NCI-H2107 treated with DMSO at 0.1 percent for 48 hours (cell line): ENCODE measurements at regions not wholly inside any gene's neighbourhood (a gene's known extent, or its start where the extent isn't known, plus 50 kb on each side); places are given as distances from the start of the nearest gene placed in this dataset.
"Not testable (repeated sequence)": the region's sequence is repeated elsewhere in the genome, so short reads cannot be mapped to it uniquely, and the experiment has no call there.

Experiments
- DNase-seq: peaks from one replicate; lab custom pipeline; 2025; ENCODE audit not compliant: unreplicated experiment; lab: John Stamatoyannopoulos, UW

DNA sequence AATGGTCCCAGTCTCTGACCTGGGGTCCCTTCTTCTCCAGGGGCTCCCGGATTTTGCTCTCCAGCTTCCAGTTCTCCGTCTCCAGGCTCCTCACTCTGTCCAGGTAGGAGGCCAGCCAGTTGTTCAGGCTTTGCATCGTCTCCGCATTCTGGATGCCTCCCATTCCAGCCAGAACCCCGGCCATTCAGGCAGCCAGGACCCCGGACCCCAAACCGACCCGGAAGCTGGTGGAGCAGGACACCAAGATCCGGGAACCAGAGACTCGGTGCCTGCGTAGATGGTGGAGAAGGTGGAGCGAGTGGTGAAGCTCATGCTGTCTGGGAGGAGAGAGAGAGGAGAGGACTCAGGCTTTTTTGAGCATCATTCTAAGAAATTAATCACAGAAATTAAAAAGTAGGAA is 572.4 kb upstream of the NCAM2 start:
- DNase-seq, result no peak

DNA sequence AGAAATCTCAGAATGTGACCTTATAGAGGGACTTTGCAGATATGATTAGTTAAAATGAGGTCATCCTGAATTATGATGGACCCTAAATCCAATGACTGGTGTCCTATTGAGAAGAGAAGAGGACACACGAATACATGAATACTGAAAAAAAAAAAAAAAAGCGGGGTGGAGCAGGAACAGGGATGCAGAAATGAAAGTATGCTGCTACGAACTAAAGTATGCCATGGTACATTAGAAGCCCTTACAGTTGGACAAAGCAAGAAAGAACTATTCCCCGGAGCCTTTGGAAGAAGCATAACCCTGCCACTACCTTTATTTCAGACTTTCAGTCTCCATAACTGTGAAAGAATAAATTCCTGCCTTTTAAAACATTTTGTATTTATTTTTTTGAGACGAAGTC is 557.9 kb upstream of the NCAM2 start:
- DNase-seq, result no peak

DNA sequence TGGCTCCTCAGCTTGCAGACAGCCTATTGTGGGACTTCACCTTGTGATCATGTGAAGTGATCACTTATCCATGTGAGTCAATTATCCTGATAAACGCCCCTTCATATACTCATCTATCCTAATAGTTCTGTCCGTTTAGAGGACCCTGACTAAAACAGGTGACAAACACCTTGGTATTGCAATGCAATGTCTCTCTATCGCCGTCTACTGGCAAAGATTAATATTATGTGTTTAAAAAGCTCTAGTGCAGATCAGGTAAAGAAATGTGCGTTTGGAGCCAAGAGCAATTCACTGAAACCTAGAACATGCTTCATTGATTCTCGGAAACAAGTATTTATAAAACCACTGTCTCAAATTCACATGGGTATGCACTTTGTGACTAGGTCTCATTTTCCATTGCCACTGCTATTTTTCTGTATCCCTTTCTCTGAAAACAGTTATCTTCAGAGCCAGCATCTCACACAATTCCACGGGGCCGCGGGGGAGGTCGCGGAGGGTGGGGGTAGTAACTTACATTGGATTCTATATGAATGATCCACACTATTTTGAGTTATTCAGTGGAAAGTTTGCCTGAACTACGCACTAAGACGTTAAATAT is 554.6 kb upstream of the NCAM2 start:
- DNase-seq, result peak; percentile 20

DNA sequence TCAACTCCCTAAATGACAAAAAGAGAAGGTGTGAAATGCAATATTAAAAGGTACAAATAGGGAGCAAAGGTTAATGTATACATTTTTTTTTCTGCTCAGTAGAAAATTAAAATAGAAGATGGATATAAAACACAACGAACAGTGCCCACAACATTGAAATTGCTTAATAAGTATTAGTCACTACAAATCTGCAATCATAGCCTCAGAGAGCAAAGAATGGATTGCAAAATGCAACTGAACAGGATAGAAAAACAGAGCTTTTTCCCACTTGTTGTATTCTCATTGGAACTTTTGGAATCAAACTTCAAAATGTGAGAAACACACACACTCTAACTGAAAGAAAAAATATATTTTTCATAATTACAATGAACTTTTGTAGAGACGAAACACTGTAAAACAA is 552.2 kb upstream of the NCAM2 start:
- no peak for DNase-seq

DNA sequence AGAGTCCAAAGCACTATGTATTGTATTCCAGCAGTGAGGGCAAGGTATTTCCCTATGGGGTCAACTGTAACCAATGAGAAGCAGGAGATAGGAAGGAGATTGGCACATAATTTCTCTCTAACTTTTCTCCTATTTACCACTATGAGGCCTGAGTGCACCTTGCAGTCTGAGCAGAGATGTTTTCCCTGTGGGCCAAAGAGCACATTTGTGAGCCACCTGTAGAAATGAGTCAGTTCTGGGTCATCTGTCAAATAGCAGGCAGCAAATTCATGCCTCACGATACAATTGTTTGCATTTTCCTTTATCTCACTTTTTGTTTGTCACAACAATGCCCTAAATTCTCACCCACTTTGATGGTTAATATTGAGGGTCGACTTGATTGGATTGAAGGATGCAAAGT is 547.2 kb upstream of the NCAM2 start:
- no peak for DNase-seq

DNA sequence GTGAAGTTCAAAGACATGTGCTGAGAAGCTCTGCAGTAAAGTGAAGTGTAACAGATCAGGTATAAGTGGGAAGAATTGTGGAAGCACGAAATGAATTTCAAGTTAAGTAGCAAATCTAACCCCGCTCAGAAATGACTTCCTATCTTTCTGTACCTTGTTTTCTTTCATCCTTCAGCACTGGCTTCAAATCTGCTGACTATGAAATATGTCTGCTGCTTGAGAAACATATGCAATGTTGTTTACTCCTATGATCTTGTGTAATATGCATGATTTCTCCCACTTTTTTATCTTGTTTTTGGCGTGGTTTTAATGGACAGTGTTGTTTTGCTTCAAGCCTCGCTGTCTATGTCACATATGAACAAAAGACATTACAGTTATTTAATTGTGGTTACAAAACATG is 545.3 kb upstream of the NCAM2 start:
- no peak for DNase-seq

DNA sequence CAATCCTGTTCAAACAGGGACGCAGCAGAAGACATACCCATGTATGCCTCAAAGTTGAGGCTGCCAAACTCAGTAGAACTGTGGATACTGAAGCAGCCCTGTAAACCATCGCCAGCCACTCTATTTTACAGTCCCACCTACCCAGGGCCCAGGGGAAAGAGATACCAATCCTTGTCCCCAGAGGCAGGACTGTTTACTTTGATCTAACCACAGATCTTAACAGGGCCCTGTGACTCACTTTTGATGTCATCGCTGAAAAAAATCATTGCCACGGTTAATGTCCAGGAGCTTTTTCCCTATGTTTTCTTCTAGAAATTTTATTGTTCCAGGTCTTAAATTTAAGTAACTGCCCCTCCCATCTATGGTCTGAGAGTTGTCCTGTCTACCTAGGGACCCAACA is 538.4 kb upstream of the NCAM2 start:
- no peak for DNase-seq

DNA sequence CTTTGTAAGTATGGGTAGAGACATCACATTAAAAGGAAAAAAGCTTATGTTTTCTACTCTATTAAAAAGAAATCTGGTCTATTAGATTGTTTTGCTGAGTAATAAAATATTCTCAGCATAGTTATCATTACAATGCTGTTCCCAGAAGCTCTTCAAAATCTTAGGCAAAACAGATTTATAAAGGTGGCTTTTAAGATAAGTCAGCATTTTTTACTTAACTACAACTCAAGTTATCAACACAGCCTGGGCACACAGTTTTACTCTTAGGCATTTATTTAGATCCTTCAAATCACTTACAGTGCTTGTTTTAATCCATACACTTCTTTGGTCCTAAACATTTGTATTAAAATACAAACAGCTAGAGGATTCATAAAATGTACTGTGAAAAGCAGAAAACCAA is 534.8 kb upstream of the NCAM2 start:
- no peak for DNase-seq

DNA sequence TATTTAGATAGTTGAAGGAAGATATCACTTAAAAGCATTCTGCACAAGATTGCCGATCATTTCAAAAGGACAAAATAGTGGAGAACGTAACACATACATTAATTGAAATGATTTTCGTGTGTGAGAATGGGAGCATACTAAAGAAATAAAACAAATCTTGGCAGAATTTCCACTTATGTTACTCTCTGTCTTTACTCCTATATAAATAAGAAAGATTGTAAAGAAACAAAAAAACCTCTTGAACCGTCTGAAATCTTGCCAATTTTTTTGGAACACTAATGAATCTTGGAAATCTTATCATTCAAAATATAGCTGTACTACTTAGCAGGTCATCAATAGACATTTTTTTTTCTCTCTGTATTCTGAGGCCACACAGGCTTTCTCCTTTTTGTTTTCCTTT is 528.8 kb upstream of the NCAM2 start:
- no peak for DNase-seq

DNA sequence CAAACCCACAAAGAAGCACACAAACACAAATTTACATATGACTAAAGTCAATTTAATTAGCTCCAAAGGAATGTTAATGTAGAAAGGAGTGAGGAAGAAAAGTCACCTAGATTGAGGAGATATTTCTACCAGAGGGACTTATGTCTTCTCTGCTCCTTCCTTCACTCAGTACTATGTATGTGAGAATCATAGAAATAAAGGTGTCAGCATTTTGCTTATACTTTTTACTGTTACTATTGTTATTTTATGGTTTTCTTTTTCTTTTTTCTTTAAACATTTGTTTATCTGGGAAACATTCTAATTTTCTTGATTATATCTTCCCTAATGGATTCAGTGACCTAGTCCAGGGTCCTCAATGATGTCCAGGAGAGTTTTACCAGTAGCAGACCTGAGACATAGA is 511.9 kb upstream of the NCAM2 start:
- DNase-seq, result no peak

DNA sequence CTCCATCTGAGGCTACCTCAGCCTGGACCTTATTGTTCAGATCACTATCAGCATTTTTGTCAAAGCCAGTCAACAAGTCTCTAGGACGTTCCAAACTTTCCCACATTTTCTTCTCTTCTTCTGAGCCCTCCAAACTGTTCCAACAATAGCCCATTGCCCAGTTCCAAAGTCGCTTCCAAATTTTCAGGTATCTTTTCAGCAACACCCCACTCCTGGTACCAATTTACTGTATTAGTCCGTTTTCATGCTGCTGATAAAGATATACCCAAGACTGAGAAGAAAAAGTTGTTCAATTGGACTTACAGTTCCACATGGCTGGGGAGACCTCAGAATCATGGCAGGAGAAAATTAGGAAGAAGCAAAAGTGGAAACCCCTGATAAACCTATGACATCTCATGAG is 495.3 kb upstream of the NCAM2 start:
- not testable (repeated sequence) for DNase-seq

DNA sequence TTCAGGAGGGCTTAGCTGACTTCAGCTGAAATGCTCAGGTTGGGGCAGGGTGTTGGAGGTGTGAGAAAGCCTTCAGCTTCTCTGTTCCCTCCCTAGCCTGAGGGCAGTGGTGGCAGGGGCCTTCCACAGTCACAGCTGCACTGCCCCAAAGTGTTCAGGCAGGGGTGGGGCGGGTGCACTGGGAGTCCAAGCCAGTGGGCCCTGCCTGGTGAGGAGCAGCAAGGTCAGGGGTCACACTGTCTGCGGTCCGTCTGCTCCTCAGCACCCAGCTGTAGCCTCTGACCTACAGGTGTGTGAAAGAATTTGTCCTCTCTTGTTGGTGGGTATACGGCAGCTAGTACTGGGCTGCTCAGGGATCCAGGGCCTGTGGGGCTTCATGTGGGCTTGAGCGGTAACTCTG is 490.4 kb upstream of the NCAM2 start:
- DNase-seq, result no peak

DNA sequence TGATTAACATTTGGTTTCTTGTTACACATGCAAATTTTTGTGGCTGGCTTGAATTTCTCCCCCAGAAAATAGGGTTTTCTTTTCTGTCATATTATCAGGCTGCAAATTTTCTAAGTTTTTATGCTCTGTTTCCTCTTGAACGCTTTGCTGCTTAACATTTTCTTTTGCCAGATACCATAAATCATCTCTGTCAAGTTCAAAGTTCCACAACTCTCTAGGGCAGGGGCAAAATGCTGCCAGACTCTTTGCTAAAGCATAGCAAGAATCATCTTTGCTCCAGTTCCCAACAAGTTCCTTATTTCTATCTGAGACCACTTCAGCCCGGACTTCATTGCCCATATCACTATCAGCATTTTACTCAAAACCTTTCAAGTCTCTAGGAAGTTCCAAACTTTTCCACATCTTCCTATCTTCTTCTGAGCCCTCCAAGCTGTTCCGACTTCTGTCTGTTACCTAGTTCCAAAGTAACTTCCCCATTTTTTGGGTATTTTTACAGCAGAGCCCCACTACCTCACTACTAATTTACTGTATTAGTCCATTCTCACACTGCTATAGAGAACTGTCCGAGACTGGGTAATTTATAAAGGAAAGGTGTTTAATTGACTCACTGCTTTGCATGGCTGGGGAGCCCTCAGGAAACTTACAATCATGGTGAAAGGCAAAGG is 486.9 kb upstream of the NCAM2 start:
- no peak for DNase-seq

DNA sequence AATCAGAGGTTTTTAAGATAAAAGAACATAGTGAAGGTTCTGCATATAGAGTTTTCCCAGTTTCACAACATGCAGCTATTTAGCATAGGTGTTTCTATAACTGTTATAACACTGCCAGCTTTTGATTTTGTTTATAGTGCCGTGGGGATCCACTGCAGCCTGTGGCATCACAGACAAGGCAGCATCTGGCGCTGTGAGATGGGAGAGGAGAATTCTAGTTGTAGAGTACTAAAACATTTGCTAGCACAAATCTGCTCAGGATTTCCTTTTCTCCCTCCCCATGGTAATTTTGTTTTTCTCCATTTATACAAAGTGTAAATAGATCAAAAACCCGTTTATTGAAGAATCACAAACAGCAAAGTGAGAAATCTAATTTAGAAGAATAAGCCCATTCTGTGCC is 482.8 kb upstream of the NCAM2 start:
- DNase-seq, result no peak

DNA sequence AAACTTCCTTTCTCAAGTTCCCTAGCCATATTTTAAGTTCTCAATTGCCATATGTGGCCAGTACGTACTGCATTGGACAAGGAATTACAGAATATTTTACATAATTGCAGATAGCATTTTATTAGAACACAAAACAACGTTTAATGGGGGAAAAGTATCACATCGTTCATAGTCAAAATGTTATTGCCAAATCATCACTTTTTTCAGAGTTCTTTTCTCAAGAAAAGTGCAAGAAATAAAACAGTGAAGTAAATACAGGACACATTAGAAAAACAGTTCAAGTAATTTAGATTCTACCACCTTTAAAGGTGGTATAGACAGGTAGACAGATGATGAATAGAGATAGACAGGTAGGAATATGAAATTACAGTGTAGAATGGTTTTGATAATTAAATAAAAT is 479.1 kb upstream of the NCAM2 start:
- DNase-seq, result no peak

DNA sequence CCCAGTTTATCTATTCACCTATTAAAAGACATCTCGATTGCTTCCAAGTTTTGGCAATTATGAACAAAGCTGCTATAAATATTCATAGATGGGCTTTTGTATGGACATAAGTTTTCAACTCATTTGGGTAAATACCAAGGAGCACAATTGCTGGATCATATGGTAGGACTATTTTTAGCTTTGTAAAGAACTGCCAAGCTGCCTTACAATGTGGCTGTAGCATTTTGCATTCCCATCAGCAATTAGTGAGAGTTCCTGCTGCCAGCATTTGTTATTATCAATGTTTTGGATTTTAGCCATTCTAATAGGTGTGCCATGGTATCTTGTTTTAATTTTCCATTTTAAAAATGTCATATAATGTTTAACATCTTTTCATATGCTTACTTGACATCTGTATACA is 475.6 kb upstream of the NCAM2 start:
- no peak for DNase-seq

DNA sequence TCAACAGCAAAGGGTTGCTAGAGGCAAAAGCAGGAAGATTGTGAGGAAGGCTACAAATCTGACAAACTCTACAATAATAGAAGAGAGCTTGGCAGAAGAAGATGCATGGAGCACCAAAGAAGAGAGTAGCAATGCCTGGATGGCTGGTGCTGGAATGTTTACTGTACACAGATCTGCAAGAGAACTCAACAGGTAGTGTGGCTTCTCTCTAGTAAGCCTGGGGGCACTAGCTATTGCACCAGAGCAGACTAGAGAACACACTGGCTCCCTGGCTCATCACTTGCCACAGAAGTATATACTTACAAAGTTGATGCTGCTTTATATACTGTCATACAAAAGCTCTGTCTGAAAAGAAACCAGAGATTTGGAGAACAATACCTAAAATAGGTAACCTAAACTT is 475.0 kb upstream of the NCAM2 start:
- no peak for DNase-seq

DNA sequence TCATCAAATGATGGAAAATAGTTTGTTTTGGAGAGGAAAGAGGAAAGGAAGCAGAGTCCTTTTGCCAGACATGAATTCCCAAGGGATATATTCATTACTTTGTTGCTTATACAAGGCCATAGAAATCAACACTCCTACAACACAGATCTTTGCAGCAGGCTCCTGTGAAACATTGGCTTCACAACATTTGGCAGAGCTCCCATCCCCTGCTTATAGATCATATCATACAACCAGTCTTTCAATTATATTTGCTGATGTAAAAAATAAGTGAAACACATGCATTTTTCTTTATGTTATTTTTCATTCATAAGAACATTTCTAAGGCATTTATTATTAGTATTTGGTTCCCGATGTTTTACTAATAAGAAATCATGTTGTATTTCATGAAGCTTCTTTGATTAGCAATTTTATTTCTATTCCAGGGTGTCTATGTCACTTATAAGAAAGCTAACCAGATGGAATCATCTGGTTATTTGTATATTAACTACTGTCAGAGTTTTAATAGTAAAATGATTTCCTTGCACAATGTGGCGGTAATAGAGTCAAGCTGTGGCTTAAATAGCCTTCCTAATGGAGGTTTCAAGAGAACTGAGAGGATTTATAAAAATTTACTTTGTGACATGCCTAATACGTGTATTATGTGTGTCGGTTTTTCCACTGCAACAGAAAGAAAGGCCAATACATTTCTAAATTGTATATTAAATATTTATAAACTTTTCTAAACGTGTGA is 470.3 kb upstream of the NCAM2 start:
- DNase-seq, result no peak

DNA sequence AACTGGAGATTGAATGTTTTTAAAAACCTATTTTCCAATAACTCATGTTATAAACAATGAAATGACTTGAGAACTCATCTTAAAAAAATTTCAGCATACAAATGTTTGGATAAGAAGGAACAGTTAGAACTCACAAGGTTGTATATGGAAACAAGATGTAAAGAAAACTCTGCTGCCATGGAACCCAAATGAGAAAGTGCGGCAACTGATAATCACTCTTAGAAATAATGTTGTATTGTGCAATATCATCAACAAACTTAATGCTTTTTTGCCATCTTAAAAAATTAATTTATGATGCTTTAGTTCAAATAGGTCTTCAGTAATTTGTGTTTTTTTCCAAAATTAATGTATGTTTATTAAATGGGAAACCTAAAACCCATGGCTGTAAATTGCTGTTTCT is 461.1 kb upstream of the NCAM2 start:
- no peak for DNase-seq

DNA sequence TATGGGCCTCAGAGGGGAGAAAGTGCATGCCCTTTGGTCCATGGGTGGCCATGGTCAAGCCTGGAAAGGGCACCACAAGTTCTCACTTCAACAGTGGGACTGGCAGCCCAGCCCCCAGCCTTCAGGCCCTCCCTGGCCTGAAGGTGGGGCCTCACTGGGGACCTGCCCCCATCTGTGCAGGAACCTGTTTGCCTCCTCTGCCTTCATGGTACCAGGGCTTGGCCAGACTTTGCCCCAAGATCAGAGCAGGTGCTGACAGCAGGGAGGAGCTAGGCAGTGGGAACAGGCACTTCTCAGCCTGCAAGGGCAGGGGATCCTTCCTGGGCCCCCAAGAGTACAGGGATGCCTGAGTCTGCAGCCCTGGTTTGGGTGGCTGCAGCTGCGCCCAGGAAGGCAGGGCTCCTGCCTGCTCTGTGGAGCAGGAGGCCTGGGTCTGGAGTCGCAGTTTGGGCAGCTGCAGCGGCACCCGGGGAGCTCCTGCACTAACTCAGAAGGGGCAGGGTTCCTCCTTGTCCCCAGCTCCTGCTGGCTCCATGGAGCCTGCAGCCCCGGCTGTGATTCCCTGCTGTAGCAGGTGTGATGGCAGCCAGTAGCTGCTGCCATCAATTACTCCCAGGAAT is 460.1 kb upstream of the NCAM2 start:
- no peak for DNase-seq

DNA sequence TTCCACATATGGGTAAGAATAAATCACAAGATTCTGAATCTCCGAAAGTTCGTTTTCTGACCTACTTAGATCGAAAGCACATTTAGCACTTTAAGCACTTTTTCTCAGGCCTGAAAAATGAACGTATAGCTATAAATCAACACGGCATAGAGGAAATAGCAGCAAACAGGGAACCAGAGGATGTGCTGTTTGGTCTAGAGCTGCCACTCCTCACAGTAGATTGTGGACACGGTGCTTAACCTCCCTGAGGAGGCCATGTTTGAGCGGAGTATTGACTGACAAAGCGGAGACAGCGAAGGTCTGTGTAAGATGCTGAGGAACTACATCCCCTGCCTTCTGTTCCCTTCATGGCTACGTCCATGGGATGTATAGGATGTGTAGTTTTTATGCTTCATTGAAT is 452.8 kb upstream of the NCAM2 start:
- DNase-seq, result no peak

DNA sequence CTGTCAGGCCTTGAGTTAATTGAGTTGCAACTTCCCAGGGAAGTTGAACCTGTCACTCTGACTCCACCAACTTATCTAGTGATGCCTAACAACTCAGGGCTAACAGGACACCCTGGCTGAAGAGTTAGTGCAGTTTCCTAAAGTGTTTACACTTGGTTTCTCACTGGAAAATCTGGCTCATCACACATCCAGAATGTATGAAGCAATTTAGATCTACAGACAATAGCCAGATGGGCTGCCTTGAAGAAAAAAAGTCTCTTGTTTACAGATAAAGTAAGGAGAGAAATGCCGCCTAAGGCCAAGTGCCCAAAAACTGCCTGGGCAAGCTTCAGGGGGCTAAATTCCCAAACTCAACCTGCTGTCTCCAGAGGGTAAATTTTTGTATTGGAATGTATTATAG is 446.3 kb upstream of the NCAM2 start:
- DNase-seq, result no peak
